Right forelimb (tissue), 1 donor: ENCODE measurements at regions not wholly inside any gene's neighbourhood (a gene's known extent, or its start where the extent isn't known, plus 50 kb on each side); places are given as distances from the start of the nearest gene placed in this dataset.

Source experiments
- DNase-seq: peaks from one replicate; pipeline ENCODE4 v3.0.0-alpha.2; 2018

GRCh38 chr1:112267206-112267605 lies 128.8 kb upstream of the CTTNBP2NL start:
- no peak for DNase-seq

GRCh38 chr1:112267929-112268328 lies 128.1 kb upstream of the CTTNBP2NL start:
- no peak for DNase-seq

GRCh38 chr1:112268408-112268807 lies 127.6 kb upstream of the CTTNBP2NL start:
- DNase-seq = no peak

- DNase-seq = no peak
Measured at GRCh38 chr1:112271270-112271669, 124.7 kb upstream of the CTTNBP2NL start.

GRCh38 chr1:112272101-112272772 lies 123.8 kb upstream of the CTTNBP2NL start:
- DNase-seq = no peak

- DNase-seq = no peak
Measured at GRCh38 chr1:112284796-112285195, 111.2 kb upstream of the CTTNBP2NL start.

- no peak for DNase-seq
Measured at GRCh38 chr1:112285316-112285715, 110.7 kb upstream of the CTTNBP2NL start.

GRCh38 chr1:112285746-112286145 lies 110.3 kb upstream of the CTTNBP2NL start:
- DNase-seq = no peak

GRCh38 chr1:112296908-112297307 lies 99.1 kb upstream of the CTTNBP2NL start:
- no peak for DNase-seq

- no peak for DNase-seq
Measured at GRCh38 chr1:112297536-112297935, 98.5 kb upstream of the CTTNBP2NL start.

- DNase-seq = no peak
Measured at GRCh38 chr1:112298558-112298957, 97.5 kb upstream of the CTTNBP2NL start.

GRCh38 chr1:112304126-112304525 lies 91.9 kb upstream of the CTTNBP2NL start:
- DNase-seq = no peak

GRCh38 chr1:112304612-112305011 lies 91.4 kb upstream of the CTTNBP2NL start:
- DNase-seq = no peak

GRCh38 chr1:112307930-112308591 lies 88.0 kb upstream of the CTTNBP2NL start:
- no peak for DNase-seq

- DNase-seq = no peak
Measured at GRCh38 chr1:112308716-112309115, 87.3 kb upstream of the CTTNBP2NL start.

- DNase-seq = no peak
Measured at GRCh38 chr1:112309499-112309898, 86.5 kb upstream of the CTTNBP2NL start.

- DNase-seq = no peak
Measured at GRCh38 chr1:112312315-112312714, 83.7 kb upstream of the CTTNBP2NL start.

- DNase-seq = no peak
Measured at GRCh38 chr1:112312879-112313278, 83.1 kb upstream of the CTTNBP2NL start.

GRCh38 chr1:112316254-112316913 lies 79.6 kb upstream of the CTTNBP2NL start:
- no peak for DNase-seq

GRCh38 chr1:112317140-112317539 lies 78.9 kb upstream of the CTTNBP2NL start:
- no peak for DNase-seq

- DNase-seq = no peak
Measured at GRCh38 chr1:112317611-112318062, 78.4 kb upstream of the CTTNBP2NL start.

GRCh38 chr1:112318263-112318662 lies 77.8 kb upstream of the CTTNBP2NL start:
- no peak for DNase-seq

- DNase-seq = no peak
Measured at GRCh38 chr1:112318698-112319370, 77.2 kb upstream of the CTTNBP2NL start.
